GM04503 (cell line): ENCODE measurements at regions not wholly inside any gene's neighbourhood (a gene's known extent, or its start where the extent isn't known, plus 50 kb on each side); places are given as distances from the start of the nearest gene placed in this dataset.

ENCODE experiments used
- DNase-seq: peaks from one replicate; pipeline ENCODE4 v3.0.0-alpha.2; 2012; ENCODE audit warnings: low read depth

DNA sequence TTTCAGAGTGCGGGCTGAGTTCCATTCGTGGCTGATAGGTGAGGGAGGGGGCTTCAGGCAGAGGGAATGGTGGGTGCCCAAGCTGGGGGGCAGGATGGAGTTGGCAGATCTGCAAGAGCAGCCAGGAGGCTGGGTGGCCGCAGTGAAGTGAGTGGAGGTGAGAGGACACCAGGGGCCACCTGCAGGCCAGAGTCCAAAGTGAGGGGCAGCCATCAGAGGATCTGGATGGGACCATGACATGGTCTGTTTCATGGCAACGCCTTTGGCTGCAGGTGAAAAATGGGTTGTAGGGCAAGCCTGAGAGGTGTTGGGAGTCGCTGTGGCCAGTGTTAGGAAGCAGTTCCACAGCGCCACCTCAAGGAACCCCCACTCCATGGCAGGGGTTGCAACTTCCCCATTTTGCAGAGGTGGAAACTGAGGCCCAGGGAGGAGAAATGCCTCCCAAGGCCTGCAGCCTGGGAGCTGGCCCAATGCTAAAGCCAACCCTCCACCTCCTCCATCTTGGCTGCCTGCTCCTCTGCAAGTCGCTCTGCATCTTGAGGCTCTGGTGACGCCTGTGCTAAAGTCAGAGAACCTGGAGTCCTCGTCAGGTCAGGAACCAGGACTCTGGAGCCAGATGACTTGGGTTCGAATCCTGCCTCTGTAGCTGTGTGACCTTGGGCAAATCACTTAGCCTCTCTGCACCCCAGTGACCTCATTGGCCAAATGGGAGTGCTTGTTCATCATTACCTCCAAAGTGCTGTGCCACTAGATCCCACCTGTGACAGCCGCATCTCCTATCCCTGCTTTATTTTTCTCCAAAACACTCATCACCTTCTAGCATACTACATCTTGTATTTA is 153.8 kb downstream of the CEBPB start:
- no peak for DNase-seq

DNA sequence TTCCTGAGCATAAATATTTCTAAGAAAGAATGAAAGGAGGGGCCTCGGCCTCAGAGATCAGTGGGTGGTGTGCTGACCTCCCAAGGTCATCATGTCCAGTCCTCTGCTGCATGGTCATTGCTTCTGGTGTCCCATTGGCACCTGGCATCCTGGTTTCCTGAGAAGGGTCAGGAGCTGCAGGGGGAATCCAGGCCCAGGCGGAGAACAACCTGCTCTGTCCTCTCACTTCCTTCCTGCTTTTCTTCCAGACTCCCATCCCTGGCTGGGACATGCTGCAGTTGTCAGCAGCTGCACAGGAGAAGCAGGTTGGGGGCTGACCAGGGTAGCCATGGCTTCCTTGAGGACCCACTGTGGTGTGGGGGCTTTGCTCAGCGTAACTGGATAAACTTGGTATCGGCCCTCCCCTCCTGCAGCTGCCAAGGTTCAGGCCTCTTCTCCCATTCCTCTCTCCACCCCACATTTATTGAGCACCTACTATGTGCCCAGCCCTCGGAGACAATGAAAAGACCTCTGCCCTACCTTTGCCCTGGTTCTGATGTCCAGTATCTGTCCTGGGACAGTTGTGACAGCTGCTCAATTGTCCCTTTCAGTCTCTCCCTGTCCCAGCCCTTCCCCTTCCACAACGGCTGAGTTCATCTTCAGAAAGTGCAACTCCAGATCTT is 155.2 kb downstream of the CEBPB start:
- DNase-seq = no peak

DNA sequence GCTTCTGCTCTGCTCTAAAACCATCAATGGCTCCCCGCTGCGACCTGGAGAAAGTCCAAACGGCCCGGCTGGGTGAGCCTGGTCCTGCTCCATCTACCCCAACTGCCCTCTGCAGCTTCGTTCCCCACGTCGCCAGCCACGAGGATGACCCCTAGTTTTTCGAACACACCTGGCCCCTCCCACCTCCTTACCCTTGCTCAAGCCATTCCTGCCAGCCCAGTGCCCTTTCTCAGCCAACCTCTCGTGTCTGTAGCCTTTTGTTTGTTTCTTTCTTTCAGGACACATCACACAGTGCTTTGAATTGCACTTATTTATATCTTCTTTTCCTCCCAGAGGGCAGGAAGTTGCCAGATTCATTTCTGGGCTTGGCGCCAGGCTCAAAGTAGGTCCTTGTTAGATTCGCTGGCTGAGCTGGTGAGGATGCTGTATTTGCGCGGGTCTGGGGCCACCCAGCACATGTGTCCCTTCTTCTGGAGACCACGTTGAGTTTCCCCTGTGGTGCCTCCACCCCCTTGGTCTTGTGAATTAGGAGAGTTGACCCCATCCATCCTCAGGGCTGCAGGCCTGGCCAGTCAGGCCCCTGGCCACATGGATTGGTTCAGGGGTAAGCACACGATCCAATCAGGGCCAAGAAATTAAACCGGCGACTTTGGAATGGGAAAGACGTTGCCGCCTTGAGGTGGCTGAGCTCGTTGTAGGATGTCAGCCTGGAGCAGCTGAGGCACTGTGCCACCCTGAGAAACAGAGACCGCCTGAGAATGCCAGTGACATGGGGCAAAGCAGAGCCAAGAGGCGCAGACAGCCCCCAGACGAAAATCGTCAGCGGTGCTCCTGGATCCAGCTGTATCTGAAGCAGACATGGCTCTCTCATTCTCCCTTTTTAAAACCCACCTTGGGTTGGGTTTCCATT is 156.0 kb downstream of the CEBPB start:
- peak; percentile 68 for DNase-seq

DNA sequence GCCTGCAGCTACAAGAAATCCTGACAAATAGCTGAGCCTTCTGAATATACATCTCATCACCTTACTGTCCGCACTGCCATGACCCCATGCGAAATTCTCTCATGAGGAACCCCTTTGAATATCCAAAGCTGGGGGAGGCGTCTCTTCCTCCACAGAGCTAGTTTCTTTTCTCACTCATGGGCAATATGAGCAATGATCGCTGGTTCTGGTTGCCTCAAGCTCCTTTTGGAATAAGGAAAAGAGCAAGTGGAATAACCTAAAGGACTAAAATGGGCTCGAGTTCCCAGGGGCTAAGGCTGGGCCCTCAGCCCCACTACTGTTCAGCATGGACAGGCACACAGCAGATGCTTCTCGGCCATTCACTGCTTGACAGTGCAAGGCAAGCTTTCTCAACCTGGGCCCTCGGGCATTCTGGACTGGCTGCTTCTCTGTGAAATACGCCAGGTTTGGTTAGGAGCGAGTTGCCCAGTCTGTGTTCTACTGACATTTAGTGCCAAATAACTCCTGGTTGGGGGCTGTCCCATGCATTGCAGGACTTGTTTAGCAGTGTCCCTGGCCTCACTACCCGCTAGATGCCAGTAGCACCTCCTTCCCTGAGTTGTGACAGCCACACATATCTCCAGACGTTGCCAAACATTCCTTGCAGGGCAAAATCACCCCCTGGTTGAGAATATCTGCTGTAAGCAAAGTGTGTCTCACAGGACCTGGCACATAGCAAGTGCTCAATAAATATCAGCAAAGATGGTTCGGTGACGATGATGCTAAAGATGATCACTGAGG is 156.8 kb downstream of the CEBPB start:
- DNase-seq = no peak

DNA sequence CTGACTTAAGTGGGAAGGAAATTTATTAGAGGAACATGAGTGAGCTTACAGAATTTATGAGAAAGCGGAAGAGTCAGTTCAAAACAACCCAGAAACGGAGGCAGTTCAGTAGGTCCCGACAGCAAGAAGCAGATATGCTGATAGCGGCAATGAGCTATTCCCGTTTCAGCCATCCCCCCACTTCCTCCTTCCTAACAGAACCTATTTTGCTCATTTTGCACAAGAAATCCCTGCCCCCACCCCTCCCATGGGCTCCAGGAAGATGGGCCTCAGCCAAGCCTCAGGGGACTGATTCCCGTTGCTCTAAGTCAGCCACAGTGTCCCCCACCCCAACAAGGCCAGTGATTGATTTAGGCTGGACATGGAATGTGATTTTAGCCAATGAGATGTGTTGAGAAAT is 157.5 kb downstream of the CEBPB start:
- DNase-seq = no peak

GRCh38 chr20:50350510-50351249 is 159.5 kb upstream of the PTPN1 start:
- no peak for DNase-seq

- no peak for DNase-seq
These were observed 158.6 kb upstream of the PTPN1 start for GRCh38 chr20:50351541-50351940.

DNA sequence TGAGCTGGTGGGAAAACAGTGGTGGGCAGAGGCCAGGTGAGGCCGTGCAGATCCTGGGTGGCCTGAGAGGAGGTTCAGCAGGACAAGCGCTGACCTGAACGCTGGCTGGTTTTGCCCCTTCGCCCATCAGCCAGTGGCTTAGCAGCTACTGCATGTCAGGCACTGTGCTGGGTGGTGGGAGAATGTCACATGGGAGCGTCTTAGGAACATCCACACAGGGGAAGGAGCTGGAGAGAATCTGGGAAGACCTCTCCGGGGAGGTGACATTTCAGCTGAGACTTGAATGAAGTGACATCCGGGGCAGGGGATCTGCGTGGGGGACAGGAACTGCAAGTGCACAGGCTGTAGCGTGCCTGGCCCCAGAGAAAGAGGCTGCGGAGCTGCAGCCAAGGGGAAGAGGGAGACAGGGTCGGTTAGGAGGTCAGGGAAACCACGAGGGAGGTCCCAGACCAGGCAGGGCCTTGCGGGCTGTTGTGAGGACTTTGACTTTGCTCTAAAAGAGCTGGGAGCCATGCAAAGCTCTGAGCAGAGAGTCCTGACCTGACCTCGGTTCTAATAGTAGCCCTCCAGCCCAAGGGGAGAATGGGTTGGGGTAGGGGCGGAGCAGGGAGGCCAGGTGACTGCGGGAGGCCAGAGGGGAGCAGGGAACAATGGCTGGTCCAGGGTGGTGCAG is 156.8 kb upstream of the PTPN1 start:
- no peak for DNase-seq

DNA sequence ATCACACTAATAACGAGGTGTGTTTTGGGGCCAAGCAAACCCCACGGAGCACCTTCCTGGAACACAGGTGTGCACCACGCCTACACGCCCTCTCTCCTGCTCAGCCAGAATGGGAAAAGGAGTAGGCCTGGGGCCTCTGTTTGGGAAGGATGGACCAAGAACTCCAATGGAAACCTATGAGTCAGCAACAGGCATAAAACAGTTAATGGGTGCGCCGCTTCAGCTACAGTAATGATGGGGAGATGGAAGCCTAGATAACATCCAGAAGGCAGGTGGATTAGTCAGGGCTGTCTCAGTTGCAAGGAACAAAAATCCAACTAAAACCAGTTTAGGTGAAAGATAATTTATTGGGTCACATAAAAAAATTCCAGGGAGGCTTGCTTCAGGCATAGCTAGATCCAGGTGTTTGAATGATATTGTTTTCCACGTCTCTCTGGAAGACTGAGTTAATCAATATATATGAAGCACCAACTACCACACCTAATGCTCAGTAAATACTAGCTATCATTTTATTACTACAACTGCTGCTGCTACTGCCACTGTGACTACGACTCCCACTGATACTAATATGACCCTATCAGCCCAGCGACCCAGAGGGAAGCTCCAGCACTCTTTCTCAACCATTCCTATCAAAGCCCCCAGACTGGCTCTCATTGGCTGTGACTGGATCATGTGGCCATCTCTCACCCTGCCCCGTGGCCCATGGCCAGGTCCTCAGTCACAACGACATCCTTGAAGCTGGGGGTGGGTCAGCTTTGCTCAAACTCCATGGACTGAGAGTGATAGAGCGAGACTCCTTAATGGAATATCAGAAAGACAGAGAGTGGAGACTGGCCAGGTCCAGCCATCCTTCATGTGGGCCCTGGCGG is 155.2 kb upstream of the PTPN1 start:
- DNase-seq = no peak

DNA sequence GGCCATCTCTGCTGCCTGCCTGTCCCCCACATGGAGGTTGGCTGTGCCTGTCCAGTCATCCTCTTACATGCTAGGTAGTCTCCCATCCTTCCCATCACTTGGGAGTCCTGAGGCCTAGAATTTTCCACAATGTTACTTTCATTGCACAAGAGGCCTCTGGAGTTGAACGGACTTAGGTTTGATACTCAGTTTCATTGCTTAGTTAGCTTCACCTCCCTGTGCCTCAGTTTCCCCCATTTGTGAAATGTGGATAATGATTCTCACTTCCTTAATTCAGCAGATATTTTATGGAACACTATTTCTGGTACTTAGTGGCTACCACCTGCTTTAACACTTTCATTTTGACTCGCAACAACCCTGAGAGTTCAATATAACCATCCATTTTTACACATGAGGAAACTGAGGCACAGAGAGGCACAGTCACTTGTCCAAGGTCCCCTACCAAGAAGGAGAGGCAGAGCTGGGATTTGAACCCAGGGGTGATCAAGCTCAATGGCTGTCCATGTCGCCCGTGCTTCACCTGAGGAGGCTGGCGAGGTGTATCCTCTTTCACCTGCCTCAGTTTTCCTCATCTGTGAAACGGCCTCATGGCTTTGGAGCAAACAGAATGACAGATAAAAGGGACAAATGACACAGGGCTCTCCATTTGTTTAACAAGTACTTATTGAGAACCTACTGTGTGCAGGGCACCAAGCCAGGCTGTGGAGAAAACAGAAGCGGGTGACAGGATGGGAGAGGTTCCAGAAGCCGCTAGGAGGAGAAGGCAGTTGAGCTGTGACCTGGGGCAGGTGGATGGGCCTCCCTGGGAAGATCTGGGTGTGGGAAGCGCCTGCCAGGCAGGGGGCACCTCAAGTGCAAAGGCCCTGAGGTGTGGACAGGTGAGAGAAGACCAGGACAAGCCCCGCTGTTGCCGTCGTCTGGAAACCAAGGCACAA is 154.3 kb upstream of the PTPN1 start:
- DNase-seq = no peak

GRCh38 chr20:50356525-50356885 is 153.7 kb upstream of the PTPN1 start:
- DNase-seq = no peak

- no peak for DNase-seq
These were observed 153.0 kb upstream of the PTPN1 start for GRCh38 chr20:50356962-50357782.

DNA sequence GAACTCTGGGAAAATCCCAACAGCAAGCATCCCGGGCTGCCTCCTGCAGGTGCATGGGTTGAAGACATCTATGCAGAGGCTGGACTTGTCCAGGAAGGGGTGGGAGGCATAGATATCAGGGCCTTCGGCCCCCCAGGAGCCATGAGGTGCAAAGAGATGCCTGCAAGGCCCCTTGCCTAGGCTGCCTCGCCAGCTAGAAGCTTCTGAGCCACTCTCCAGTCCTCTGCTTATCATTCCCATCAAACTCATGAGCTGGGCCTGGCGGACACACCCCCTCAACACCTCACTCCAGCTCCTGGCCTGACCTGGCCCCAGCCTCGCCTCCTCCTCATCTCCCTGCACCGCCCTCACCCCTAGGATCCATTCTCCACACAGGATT is 152.4 kb upstream of the PTPN1 start:
- DNase-seq = no peak

DNA sequence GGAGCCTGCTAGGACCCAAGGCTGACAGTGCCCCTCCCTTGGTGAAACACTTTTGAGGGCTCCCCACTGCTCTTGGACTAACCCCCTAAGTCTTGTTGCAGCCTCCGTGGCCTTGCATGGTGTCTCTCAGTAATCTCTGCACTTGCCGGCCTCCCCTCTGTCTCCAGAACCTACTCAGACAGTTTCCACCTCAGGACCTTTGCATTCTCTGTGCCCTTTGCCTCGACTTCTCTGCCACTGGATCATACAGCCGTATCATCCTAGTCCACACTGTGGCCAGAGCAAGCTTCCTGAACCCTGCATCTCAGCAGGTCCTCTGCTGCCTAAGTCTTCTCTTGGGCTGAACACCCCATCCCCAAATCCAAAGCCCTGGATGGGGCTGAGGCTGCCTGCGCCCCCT is 152.0 kb upstream of the PTPN1 start:
- DNase-seq = no peak

DNA sequence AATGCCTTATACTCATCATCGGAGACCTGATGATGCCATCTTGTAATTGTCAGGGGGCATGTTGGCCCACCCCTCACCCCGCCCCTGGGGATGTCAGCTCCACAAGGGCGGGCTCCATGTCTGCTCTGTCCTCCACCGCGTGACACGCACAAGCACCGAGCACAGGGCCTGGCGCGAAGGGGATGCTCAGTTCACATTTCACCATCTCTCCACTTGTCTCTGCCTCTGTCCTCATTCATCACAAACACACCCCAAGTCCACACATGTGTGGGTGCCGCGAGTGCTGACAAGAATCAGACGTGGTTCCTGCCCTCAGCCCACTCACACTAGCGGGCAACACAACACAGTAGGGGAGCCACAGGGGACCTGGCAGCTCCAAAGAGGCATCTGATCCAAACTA is 151.2 kb upstream of the PTPN1 start:
- no peak for DNase-seq

DNA sequence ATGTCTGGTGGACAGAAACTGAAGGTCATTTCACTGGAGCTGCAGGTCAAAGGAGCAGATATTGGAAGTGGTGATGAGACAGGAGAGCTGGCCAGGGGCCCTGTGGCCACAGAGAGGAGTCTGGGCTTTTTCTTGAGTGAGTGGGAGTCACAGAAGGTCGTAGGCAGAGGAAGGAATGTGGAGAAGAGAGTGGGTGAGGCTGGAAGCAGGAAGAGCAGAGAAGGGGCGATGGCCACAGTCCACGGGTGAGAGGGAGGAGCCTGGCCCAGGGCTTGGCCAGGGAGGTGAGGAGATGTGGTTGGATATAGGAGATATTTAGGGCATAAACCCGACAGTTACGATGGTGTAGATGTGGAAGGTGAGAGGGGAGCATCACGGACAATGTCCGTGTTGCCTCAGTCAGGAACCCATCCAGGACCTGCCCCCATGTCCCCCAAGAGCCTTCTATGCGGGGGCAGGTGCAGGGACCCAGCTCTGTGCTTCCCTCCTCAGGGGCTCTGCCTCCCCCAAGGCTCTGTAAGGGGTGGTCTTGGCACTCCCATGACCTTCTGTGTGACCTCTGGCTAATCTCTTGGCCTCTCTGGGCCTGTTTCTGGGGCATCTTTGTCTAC is 150.5 kb upstream of the PTPN1 start:
- no peak for DNase-seq

GRCh38 chr20:50360218-50360672 is 149.9 kb upstream of the PTPN1 start:
- DNase-seq = no peak
